NCI-H69 (cell line): ENCODE measurements at regions not wholly inside any gene's neighbourhood (a gene's known extent, or its start where the extent isn't known, plus 50 kb on each side); places are given as distances from the start of the nearest gene placed in this dataset.

Source experiments
- DNase-seq: peaks from one replicate; lab custom pipeline; 2025; lab: John Stamatoyannopoulos, UW

DNA sequence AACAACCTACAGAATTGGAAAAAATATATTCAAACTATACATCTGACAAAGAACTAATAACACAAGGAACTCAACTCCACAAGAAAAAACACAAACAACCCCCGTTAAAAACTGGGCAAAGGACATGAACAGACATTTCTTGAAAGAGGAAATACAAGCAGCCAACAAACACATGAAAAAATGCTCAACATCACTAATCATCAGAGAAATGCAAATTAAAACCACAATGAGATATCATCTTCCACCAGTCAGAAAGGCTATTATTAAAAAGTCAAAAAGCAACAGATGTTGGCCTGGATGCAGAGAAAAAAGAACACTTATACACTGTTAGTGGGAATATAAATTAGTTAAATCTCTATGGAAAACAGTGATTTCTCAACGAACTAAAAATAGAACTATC lies 82.6 kb upstream of the CCDC91 start:
- DNase-seq: no peak

DNA sequence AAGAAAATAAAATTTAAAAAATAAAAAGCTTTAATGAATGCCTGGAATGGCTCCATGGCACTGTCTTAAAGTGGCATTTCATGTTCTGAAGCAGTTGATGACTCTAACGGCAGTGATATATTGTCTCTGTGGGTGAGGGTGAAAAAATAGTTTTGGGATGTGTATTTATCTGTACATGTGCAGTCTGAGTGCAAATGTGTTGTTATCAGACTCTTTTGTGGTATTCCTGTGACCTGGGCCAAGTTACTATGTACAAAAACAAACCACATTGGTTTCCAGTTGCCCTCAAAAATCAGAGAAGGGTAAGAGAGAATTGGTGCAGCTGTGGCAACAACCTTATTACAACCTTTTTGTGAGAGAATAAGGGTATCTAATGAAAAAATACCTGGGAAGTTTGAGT lies 81.7 kb upstream of the CCDC91 start:
- DNase-seq: no peak

DNA sequence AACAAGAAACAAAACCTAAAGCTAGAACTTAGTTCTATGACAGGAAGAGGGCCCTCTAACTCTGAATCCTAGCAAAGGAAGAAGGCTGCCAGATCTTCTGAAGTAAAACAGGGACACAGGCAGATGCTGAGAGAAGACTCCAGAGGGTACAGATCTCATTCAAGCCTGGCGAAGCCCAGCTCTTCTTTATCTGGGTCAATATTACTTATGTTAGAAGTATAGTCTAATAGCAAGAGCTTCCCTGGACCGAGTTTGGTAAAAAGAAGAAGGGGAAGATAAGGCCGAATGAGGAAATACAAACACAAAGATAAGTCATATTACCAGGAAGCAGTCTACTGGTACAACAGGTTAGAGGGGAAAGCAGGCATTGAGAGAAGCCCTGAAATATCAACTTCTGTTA lies 79.9 kb upstream of the CCDC91 start:
- no peak for DNase-seq

DNA sequence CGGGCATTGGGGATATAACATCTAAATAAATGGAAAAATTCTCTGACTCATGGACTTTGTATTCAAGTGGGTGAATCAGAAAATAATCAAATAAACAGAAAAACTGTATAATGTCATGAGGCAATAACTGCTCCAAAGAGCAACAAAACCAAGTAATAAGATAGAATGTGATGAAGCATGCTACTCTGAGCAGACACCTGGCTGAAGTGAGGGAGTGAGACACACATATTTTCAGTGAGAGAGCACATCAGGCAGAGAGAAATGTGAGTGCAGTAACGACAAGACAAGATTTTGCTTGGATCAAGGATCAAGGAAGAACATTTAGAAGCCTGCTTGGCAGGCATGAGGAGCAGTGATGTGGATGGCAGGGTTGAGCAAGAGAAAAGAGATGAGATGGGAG lies 75.8 kb upstream of the CCDC91 start:
- DNase-seq: no peak

DNA sequence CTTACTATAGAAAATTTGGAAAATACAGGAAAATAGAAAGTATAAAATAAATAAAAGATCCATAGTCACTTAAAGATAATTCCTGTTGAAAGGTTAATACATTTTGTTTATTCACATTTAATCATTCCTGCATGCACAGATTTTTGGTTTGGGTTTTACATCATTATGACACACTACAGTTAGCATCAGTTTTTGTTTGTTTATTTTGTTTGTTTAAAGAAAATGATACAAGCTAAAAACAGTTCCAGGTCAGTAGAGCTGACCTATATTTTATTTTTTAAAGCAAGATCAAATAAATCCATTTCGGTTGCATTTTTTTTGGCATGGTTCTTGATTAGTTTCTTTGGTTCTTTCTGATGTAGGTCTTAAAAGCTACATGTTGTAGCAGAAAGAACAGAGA lies 68.8 kb upstream of the CCDC91 start:
- no peak for DNase-seq

DNA sequence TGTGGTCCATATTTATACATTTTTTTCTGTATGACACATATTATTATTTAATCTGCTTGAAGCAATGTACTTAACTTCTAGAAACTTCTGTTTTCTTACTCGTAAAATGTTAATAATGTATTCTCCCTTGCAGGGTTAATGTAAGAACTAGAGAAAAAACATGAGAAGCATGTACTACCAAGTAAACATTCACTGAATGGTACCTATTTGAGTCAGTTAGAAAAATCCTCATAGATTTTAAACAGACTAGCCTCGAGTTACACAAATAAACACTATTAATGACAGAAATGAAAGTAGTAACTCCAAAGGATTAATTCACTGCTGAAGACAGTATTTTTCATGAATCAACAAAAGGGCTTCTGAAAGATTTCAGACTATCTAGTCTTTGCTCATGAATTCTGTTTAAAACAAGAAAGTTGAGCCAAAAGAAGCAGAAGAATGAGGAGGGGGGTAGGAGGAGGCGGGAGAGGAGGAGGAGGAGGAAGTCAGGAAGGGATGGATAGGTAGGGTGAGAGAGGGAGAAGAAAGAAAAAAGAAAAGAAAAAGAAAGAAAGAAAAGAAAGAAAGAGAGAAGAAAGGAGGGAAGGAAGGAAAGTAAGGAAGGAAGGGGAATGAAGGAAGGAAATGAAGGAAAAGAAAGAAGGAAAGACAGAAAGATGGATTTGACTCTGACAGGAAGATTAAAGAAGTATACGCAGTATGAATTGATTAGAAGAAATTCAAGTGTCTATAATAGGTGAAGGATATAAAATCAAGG lies 68.2 kb upstream of the CCDC91 start:
- DNase-seq: no peak

DNA sequence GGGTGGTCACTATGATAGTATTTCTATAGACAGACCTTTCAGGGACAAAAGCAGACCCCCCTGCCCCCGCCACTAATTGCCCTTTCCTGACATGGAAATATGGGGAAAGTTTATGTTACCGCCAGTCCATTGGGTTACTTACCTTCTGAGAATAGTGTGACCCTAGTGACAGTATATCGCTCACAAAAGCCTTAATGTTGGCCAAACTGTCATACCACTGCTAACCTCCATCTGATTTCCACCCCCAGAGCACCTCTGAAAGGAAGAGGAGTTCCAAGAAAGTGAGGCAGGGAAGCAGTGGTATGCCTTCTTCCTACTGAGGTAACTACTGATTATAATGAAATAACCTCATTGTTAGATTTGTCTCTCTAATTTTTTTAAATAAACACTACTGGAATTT lies 67.5 kb upstream of the CCDC91 start:
- DNase-seq: no peak

DNA sequence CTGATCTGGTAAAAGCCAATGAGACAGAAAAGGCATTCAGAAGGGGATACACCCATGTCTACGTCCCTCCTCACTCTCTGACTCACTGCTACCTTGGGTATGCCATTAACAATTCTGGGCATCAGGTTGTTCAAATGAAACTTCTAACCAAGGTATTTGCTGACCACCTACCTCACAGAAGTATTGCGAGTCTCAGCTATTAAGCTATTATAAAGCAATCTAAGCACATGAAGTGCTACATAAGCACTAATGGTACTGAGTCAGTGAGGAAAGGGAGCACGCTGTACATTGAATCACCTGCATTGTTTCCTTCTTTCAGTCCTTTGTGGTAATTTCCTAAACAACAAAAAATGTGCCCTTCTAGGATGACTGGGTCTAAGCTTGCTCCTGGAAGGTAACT lies 62.8 kb upstream of the CCDC91 start:
- DNase-seq: no peak

DNA sequence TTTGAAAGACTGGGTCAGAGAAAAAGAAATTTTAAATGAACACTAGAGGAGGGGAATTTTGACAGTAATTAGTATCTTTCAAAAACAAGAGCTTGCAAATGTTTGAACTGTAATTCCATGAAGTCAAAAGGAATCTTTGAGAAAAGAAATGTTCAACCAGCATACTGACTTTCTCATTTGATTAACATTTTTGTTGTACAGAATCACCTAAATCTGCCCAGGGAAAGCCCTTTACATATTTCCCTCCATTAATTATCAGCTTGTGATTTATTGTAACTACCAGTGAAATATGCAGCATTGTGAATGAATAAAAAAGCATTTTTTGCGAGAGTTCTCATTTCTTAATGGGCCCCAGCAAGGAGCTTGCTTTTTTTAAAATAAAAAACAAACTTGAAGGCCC lies 61.2 kb upstream of the CCDC91 start:
- no peak for DNase-seq

DNA sequence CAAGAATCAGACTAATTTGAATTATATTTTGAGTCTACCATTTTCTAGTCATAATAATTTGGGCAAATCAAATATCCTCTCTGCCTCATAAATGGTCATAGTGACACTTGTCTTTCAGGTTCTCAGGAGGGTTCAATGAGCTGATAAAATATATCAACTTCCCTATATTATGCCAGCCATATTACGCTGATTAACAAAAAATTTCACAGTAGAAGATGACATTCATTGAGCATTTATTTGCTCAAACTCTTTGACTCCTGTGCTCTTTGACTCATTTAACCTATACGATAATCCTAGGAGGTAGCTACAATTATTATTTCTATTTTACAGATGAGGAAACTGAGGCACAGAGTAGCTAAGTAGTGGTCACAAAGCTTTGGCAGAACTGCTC lies 60.0 kb upstream of the CCDC91 start:
- no peak for DNase-seq

DNA sequence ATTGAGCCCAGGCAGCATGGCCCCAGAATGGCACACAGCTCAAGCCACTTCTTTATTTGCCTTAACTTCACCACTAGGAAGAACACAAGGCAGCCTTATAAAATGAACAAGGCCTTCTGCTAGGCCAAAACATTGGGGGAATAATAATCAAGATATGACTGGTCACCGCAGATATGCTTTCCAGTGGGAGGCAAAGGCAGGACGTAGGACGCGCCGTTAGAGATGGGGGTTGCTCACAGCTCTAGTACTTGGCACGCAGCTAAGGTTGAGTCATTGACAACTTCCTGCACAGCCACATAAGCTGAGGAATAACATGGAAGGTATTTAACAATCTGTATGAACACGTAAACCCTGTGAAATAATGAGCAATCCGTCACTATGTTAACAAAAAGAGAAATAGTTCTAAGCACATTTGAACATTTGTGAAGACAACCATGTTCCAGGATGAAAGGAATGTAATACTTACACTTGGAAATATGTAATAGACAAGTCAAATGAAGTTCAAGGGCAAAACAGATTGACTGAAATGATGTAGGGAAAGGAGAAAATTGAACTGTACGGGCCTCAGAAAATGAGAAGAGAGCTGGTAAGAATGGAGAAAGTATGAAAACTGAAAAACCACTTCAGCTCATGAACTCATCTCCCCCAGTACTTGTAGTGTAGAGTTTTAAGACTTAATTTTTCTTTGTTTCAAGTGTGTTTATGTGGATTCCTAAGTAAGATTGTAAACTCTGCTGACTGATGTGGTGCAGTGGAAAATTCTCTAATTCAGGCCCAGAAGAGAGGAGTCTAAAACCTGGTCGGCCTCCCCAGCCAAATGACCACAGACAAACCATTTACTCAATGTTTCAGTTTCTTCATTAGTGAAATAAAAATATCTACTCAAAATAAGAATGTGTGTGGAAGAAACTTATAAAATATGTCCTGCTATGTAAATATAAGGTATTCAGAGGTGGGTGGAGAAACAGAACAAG lies 59.3 kb upstream of the CCDC91 start:
- DNase-seq: no peak

DNA sequence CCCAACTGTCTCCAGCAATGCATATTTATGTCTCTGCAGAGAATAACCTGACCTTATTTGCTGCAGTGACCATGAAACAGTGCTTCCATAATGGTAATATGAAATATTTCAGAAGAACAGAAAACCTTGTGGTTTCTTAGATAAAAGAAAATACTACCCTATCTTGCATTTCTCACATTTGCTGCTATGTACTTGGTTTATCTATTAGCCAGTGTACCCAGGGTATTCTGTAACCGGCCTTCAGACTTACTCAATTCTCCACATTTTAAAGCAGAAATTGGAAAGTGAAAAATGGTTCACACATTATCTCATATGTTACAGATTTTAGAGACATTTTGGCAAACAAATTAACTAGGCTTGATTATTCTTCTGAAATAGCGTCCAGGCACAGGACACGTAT lies 57.9 kb upstream of the CCDC91 start:
- no peak for DNase-seq

DNA sequence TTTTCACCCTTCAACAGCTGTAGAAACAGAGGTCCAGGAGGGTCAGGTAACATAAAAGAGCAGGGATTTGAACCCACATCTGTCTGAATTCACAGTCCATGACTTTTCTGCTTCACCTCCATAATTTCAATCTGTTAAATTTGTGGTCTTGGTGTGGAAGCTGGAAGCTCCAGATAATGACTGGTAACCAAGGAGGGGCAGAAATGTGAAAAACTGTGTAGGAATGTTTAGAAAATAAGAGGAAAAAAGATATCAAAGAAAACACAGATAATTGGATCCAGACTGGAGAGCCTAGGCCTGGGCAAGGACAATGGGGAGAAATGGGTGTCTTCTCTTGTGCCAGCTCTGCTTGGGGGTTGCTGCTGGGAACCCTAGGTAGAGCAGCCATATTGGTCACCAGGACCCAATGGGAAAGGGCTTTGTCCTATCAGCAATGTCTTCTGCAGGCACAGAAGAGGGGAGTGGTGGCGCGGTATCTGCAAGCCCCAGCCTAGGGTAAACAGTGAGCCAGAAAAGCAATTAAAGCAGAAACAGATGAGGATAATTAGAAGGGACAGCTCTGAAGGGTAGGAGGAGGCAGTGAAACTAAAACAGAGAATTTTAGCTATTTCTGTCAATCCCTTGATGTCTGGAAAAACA lies 54.3 kb upstream of the CCDC91 start:
- DNase-seq: no peak

DNA sequence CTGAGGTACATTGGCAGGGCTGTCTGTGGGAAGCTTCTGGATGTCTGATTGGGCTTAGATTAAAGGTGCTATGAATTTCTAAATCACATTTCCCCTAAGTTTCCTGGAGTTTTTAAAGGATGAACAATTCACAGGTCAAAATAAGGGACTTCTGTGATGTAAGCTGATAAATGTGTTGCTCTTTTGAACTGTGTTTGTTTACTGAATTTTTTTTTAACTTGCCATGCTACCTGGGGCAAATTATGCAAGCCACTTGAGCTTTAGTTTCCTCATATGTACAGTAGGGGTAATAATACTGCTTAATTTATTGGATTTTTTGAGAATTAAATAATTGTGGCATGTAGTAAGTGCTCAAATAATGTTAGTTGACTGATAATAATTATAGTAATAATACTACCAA lies 52.8 kb upstream of the CCDC91 start:
- DNase-seq: no peak

DNA sequence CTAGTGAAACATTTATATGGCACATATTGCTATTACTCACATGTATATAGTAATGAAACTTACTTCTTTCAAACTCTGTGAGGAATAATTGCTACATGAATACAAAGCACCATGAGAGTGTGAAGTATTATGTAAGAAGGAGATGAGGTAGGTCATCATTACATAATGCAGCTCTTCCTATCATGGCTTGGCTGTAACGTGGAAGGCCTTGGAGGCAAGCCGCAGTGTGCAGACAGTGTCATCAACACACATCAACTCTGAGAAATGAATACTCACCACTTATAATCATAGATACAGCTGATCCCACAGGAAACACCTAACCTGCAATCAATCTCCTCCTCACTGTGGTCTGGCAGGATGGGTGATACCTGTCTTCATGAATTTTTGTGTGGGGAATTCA lies 49.9 kb upstream of the CCDC91 start:
- no peak for DNase-seq
